ENCODE measurements at regions not wholly inside any gene's neighbourhood (a gene's known extent, or its start where the extent isn't known, plus 50 kb on each side); places are given as distances from the start of the nearest gene placed in this dataset.
"Not testable (repeated sequence)": the region's sequence is repeated elsewhere in the genome, so short reads cannot be mapped to it uniquely, and the experiment has no call there.

DNA sequence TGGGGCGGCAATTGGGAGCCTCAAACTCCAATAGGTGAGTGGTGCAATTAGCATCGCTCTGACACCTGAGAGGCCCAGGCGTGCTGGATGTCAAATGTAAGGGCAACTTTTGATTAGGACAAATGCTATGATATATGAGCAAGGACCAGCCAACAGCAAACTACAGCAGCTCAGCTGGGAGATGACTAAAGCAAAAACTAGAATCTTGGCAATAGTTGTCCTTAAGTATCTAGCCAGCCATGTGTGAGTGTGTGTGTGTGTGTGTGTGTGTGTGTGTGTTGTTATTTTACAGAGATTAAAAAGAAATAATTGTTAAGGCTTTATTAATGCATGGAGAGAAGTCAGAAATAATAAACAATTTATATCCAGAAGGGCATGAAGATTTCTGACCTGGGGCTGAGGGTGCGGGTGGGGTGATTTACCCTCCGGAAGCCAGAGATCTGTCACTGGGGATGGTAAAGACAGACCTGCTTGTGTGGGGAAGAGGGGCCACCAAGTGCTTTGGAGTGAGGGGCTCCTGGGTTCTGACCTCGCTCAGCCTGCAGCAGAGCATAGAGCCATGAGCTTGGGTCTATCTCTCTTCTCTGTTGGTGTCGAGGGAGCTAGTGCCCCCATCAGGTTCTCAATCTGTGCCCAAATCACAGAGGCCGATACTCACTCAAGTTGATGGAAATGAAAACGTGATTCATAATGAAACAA lies 77.3 kb downstream of the EMX2 start:
- no peak for DNase-seq (ENCODE audit: insufficient read length)
- FAIRE-seq: no peak
- no peak for TF ChIP-seq POLR2AphosphoS5 (IDR thresholded peaks at IDR 0.05; ENCODE audit: low read depth, low read length)
- TF ChIP-seq POLR2A (IDR thresholded peaks at IDR 0.05; ENCODE audit: low read depth, low read length): no peak
- no peak for TF ChIP-seq TAF1 (IDR thresholded peaks at IDR 0.05; ENCODE audit: borderline replicate concordance, low read depth, low read length)

DNA sequence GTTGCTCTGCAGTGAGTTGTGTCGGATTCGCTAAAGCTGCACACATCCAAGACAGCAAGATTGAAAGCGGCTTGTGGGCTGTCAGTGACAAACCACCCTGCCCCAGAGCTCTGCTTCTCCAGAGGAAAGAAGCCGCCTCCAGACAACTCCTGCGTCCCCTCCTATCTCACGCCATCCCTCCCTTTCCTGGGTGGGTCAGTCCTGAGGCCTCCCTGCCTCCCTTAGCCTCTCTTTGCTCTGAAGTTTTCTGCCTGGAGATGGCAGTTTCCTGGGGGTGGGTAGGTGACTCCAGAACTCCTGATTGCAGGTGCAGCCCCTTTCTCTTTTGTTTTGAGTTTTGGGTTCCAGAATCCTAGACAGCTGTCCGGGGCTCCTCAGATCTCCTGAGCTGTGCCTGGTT lies 78.7 kb downstream of the EMX2 start:
- no peak for DNase-seq (ENCODE audit: insufficient read length)
- FAIRE-seq: no peak

DNA sequence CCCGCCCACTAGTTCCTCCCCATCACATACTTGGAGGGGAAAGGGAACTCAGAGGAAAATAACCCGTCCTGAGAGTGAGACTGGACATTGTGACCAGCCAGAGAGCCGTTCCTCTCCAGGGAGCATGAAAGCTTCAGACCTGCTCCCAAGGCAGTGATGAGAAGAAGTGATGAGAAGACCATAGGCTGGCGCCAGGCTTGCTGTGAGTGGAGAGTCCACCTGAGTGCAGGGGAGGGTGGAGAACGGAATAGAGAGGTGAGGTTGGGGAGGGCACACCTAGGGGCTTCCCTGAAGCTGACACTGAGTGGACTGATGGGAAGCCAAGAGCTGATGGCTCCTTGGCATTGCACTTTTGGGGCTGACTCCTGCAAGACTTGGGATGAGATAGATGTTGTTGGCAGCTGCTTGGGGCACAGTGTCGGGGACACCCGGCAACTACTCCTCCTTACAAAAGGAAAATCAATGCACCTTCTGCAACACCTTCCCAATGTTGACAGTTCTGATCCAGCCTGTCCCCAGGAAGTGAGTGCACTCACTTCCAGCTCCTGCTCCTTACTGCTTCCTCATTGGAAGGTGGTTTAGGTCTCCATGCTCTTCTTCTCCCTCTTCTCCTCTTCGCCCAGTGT lies 79.4 kb downstream of the EMX2 start:
- FAIRE-seq (no peak), DNase-seq (ENCODE audit: insufficient read length) (no peak)
- TF ChIP-seq TAF1 (IDR thresholded peaks at IDR 0.05; ENCODE audit: borderline replicate concordance, low read depth, low read length): no peak
- no peak for TF ChIP-seq POLR2A (IDR thresholded peaks at IDR 0.05; ENCODE audit: low read depth, low read length)
- TF ChIP-seq POLR2AphosphoS5 (IDR thresholded peaks at IDR 0.05; ENCODE audit: low read depth, low read length): no peak

More for the DNA sequence above, 78.7 kb downstream of the EMX2 start:
- no peak for TF ChIP-seq POLR2AphosphoS5 (IDR thresholded peaks at IDR 0.05; ENCODE audit: low read depth, low read length)
- TF ChIP-seq TAF1 (IDR thresholded peaks at IDR 0.05; ENCODE audit: borderline replicate concordance, low read depth, low read length): no peak

DNA sequence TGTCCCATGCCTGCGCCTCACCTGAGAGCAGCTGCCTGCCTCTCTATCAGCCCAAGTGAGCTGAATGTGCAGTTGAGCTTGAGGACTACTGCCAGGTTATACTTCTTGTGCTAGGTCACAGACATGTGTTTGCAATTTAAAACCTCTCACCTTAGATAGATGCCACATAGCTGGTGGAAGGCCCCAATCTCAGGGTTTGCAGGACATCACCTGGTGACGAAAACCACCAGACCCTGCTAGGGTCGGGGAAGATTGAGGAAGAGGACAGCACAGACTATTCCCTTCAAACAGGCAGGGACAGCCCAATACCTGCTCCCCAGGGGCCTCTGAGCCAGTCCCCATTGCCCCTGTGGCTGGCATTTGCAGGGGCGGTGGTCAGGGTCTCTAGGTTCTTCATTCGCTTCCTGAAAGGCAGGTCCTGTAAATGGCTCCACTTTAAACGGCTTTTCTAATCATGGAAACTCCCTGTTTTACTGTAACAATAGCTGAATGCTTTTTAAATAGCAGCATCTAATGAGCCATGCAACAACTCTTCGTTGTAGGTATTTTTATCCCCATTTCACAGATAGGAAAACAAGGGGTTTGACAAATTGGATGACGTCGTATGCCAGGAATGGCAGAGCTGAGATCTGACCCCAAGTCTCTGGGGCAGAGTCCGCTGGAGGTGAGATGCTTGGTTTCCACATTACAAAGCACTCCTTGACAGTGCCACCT lies 80.1 kb downstream of the EMX2 start:
- no peak for FAIRE-seq
- DNase-seq (ENCODE audit: insufficient read length): no peak
- TF ChIP-seq POLR2A (IDR thresholded peaks at IDR 0.05; ENCODE audit: low read depth, low read length): no peak
- no peak for TF ChIP-seq POLR2AphosphoS5 (IDR thresholded peaks at IDR 0.05; ENCODE audit: low read depth, low read length)
- no peak for TF ChIP-seq TAF1 (IDR thresholded peaks at IDR 0.05; ENCODE audit: borderline replicate concordance, low read depth, low read length)

DNA sequence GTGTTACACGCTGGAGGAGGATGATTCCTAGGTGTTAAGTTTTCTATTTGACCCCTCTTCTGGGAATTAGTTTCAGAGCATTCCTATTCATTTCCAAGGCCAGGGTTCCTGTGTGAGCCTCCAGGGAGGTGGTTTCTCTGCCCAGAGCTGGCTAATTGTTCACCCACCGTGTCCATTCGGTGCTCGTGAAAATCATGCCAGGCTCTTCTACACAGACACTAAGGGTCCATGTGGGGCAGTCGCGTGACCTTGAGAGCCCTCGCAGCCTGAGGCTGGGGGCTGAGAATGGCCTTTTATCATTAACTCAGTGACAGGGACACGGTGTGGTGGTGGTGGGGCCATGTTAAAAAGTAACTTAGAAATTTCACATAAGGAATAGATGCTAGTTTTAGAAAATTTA lies 83.7 kb downstream of the EMX2 start:
- DNase-seq (ENCODE audit: insufficient read length): no peak
- TF ChIP-seq POLR2AphosphoS5 (IDR thresholded peaks at IDR 0.05; ENCODE audit: low read depth, low read length): no peak
- no peak for TF ChIP-seq POLR2A (IDR thresholded peaks at IDR 0.05; ENCODE audit: low read depth, low read length)
- TF ChIP-seq TAF1 (IDR thresholded peaks at IDR 0.05; ENCODE audit: borderline replicate concordance, low read depth, low read length): no peak
- FAIRE-seq: no peak

DNA sequence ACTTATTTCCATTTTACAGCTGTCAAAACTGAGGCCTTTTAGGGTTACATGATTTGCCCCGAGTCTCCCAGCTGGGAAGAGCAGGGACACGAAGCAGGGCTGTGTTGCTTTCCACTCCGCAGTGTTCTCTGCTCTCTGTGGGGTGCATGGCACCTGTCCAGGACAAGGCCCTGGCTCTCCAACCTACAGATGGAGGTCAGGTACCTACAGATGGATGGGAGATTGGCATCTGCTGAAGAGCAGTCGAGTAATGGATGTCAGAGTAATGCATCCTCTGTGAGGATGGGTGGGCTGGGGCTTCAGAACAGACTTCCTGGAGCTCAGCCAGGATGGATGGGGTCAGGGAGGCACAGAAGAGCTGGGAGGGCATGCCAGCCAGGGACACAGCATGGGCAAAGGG lies 85.0 kb downstream of the EMX2 start:
- FAIRE-seq (no peak), DNase-seq (ENCODE audit: insufficient read length) (no peak)
- TF ChIP-seq POLR2A (IDR thresholded peaks at IDR 0.05; ENCODE audit: low read depth, low read length): no peak
- no peak for TF ChIP-seq TAF1 (IDR thresholded peaks at IDR 0.05; ENCODE audit: borderline replicate concordance, low read depth, low read length)
- no peak for TF ChIP-seq POLR2AphosphoS5 (IDR thresholded peaks at IDR 0.05; ENCODE audit: low read depth, low read length)

DNA sequence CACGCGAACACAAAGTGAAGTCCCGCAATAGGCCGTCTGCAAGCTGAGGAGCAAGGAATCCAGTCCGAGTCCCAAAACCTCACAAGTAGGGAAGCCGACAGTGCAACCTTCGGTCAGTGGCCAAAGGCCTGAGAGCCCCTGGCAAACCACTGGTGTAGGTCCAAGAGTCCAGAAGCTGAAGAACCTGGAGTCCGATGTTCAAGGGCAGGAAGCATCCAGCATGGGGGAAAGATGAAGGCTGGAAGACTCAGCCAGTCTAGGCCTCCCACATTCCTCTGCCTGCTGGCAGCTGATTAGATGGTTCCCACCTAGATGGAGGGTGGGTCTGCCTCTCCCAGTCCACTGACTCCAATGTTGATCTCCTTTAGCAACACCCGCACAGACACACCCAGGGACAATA lies 87.2 kb downstream of the EMX2 start:
- not testable (repeated sequence) for FAIRE-seq; DNase-seq (ENCODE audit: insufficient read length)

DNA sequence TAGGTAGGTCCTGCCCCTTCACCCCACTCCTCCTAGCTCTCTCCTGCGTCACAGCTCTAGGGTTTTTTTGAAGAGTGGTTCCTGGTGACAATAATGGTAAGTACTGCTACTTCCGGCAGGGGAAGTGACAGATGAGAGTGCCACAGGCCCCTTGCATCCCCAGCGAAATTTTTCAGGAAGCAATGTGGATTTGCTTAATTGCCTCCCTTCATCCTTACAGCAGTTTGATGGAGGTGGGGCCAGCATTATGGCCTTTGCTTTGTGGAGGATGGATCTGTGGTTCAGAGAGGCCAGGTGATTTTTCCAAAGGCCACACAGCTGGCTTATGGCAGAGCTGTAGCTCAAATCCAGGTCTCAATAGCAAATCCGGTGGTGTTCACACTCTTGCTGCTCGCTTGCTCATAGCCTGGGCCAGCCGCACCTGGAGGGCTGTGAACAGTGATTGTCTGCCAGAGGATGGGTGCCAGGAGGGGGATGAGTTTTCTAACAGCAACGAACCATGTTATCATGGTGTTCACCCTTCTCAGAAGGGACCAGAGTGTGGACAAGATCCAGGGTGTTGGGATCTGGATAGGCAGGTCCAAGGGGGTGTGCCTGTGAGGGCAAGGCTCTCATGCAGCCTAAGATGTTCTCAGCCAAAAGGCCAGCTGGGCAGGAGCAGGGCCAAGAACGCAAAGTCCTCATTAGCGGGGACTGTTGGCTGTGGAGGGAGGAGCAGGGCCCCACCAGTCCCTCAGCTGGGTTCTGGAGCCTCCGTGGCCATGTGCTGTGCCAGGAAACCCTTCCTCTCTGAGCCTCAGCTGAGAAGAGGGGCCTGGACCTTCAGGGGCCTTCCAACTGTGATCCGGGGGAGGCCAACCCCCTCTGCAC lies 89.0 kb downstream of the EMX2 start:
- no peak for TF ChIP-seq POLR2AphosphoS5 (IDR thresholded peaks at IDR 0.05; ENCODE audit: low read depth, low read length)
- no peak for TF ChIP-seq POLR2A (IDR thresholded peaks at IDR 0.05; ENCODE audit: low read depth, low read length)
- no peak for TF ChIP-seq TAF1 (IDR thresholded peaks at IDR 0.05; ENCODE audit: borderline replicate concordance, low read depth, low read length)
- DNase-seq (ENCODE audit: insufficient read length) (no peak), FAIRE-seq (no peak)

DNA sequence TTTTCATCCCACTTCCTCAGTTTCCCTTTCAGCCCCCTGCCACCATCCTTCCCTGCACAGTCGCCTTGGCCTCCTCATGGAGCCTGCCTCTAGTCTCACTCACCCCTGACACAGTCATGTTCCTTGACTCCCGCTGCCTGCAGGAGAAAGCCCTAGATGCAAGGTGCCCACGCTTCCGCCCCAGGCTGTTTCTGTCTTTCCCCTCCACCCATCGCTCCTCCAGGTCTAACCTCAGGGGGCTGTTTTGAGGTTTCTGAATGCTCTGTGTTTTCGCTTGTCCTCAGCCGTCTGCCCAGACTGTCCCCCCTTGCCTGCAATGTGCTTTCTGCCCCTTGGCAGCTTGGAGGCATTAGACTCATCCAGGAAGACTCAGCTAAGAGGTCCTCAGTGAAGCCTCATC lies 89.9 kb downstream of the EMX2 start:
- TF ChIP-seq POLR2AphosphoS5 (IDR thresholded peaks at IDR 0.05; ENCODE audit: low read depth, low read length) (no peak), POLR2A (IDR thresholded peaks at IDR 0.05; ENCODE audit: low read depth, low read length) (no peak), TAF1 (IDR thresholded peaks at IDR 0.05; ENCODE audit: borderline replicate concordance, low read depth, low read length) (no peak)
- DNase-seq (ENCODE audit: insufficient read length): no peak

DNA sequence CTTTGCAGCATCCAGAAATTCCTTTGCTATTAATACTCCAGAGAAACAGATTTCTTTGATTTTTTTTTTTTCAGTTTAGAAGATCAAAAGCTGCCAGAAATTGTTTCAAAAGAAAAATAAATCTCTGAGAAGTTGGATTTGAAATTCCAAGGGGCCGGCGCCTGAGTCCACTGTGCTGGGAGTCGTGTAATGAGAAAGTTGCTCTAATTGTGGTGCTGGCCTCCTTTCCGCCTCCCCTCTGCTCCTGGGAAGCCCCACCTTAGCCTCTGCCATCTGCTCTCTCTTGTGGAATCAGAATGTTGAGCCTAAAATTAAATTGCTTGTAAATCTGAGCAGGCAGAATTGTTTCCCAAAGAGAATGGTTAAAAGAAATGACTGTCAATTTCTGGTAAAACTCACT lies 93.3 kb downstream of the EMX2 start:
- DNase-seq (ENCODE audit: insufficient read length) (no peak), FAIRE-seq (no peak)
- TF ChIP-seq POLR2AphosphoS5 (IDR thresholded peaks at IDR 0.05; ENCODE audit: low read depth, low read length) (no peak), TAF1 (IDR thresholded peaks at IDR 0.05; ENCODE audit: borderline replicate concordance, low read depth, low read length) (no peak), POLR2A (IDR thresholded peaks at IDR 0.05; ENCODE audit: low read depth, low read length) (no peak)

More for the DNA sequence above, 89.9 kb downstream of the EMX2 start:
- no peak for FAIRE-seq

DNA sequence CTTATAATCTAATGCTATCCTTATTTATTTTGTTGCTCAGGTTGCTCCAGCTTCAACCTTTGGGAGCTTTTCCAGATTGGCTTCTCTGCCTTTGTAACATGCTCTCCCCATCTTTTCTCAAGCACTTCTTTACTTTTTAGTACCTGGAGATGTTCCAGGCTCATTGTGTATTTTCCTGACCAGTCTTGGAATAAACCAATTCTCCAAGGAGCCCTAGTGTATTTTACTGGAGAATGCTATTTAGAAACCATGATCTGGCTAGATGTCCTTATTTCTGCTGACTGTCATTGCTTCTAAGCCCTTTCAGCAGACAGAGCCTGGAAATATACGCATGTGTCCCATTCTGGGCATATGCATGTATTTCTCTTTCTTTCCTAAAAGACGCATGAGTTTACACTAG lies 95.7 kb downstream of the EMX2 start:
- TF ChIP-seq POLR2AphosphoS5 (IDR thresholded peaks at IDR 0.05; ENCODE audit: low read depth, low read length): no peak
- no peak for TF ChIP-seq TAF1 (IDR thresholded peaks at IDR 0.05; ENCODE audit: borderline replicate concordance, low read depth, low read length)
- no peak for TF ChIP-seq POLR2A (IDR thresholded peaks at IDR 0.05; ENCODE audit: low read depth, low read length)
- DNase-seq (ENCODE audit: insufficient read length) (no peak), FAIRE-seq (no peak)
